ENCODE measurements at regions not wholly inside any gene's neighbourhood (a gene's known extent, or its start where the extent isn't known, plus 50 kb on each side); places are given as distances from the start of the nearest gene placed in this dataset.
"Not testable (repeated sequence)": the region's sequence is repeated elsewhere in the genome, so short reads cannot be mapped to it uniquely, and the experiment has no call there.

- TF ChIP-seq CTCF, POLR2A (IDR thresholded peaks at IDR 0.05): not testable (repeated sequence)
Observed at GRCh38 chr13:18286848-18287247, 894.8 kb downstream of the TUBA3C start.

All from heart left ventricle (tissue), 13 donors.